NCI-H2196 treated with DMSO at 0.1 percent for 48 hours (cell line): ENCODE measurements at regions not wholly inside any gene's neighbourhood (a gene's known extent, or its start where the extent isn't known, plus 50 kb on each side); places are given as distances from the start of the nearest gene placed in this dataset.

Experiments used
- DNase-seq: peaks from one replicate; lab custom pipeline; 2025; ENCODE audit not compliant: unreplicated experiment; lab: John Stamatoyannopoulos, UW

GRCh38 chrX:17930850-17931249, 69.8 kb upstream of the RAI2 start:
- no peak for DNase-seq

DNA sequence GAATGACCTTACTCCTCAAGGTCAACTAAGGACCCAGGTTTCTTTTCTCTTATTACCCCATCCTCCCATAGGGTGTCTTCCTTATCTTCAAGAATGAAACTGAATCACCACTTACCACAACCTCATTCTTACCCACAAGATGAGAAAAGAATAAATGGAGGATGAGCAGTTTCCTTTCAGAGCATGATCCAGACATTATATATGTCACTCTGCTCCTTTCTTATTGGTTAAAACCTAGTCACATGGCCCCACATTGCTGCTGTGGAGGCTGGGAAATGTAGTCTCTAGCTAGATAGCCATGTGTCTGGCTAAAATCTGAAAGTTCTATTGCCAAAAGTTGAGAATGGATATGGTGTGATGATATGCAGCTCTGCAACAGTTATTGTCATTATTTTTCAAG, 62.4 kb upstream of the RAI2 start:
- no peak for DNase-seq

DNA sequence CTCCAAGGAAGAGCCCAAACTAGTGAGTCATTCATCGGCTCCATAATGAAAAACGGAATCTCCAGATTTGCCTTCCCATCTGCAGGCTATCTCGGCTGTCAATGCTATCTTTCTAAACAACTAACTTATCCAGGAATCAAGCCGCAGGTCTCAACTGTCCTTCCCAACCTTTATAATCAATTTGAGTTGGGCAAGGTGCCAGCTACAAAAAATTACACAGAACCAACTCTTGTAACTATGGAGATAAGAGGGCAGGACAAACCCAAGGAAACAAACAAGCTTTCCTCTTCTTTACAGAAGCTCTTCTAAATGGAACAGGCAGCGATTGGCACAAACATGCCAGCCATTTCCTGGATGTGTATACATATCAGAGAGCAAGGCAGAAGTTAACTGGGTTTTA, 61.2 kb upstream of the RAI2 start:
- no peak for DNase-seq

DNA sequence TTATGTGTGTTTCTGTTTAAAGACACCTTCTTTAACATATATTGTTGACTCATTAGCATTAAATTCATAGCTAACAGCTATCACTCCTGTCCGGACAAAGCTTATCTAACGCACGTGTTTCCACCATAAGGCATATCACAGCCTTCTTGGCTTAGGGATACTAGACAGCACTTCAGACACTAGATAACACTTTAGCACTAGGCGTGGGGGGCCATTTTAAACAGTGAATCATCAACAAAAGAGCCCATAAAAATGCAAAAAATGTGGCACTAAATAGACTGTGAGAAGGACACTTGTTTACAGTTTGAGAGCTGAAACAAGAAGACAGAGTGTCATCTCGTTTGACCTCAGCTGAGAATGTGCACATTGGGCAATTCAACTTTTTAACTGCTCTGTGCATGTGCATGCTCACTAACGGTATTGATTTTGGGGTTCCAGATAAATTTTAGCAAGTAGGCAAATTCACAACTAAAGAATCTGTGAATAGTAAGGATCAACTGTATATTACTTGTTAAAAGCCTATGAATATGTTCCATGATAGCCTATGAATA, 58.9 kb upstream of the RAI2 start:
- DNase-seq, result no peak

- DNase-seq, result no peak
These were observed 57.0 kb upstream of the RAI2 start for GRCh38 chrX:17917945-17918577.

GRCh38 chrX:17913801-17914200, 52.7 kb upstream of the RAI2 start:
- DNase-seq, result no peak
